PC-3 (cell line): ENCODE measurements at regions not wholly inside any gene's neighbourhood (a gene's known extent, or its start where the extent isn't known, plus 50 kb on each side); places are given as distances from the start of the nearest gene placed in this dataset.
"Not testable (repeated sequence)": the region's sequence is repeated elsewhere in the genome, so short reads cannot be mapped to it uniquely, and the experiment has no call there.

ENCODE experiments used
- ATAC-seq: fragments of 200-7000 bp; cut with Tn5 transposase; 2 replicates; pipeline ENCODE4 v1.9.1; 2020; ENCODE audit warnings: mild to moderate bottlenecking, moderate library complexity
- BruUV-seq: library from RNA; stranded (reverse); fragments of 400-500 nt; replicated peaks from 2 replicates; lab custom pipeline; 2021; lab: Mats Ljungman, UMichigan
- CTCF ChIA-PET: fragments of 300-600 bp; sonication (Branson Sonifier 250); formaldehyde crosslinking; loops from one replicate; lab custom pipeline; 2022; ENCODE audit warnings: antibody characterized with exemption; lab: Charles Lee
- POLR2A ChIA-PET: fragments of 300-600 bp; sonication (Branson Sonifier 250); formaldehyde crosslinking; loops from one replicate; lab custom pipeline; 2022; ENCODE audit warnings: antibody characterized with exemption; ENCODE audit not compliant: unreplicated experiment; lab: Charles Lee
- DNase-seq: peaks from one replicate; pipeline ENCODE4 v3.0.0-alpha.2; 2015
- H2AFZ ChIP-seq: fragments of 300-600 bp; sonication (generic); 2 replicates; pipeline ENCODE4 v1.6.0; 2016; ENCODE audit warnings: antibody characterized with exemption, low read length
- H3F3A ChIP-seq: fragments of 300-600 bp; sonication (generic); one replicate; pipeline ENCODE4 v1.6.0; 2017; ENCODE audit warnings: antibody characterized with exemption, low read length, control low read depth, mild to moderate bottlenecking; ENCODE audit not compliant: unreplicated experiment
- H3K27ac ChIP-seq: fragments of 300-600 bp; sonication (generic); 2 replicates; pipeline ENCODE4 v1.5.1; 2016; ENCODE audit warnings: mild to moderate bottlenecking, low read length
- H3K27me3 ChIP-seq: fragments of 300-600 bp; sonication (generic); 2 replicates; pipeline ENCODE4 v1.6.1; 2016; ENCODE audit warnings: low read length, mixed read lengths
- H3K36me3 ChIP-seq: fragments of 300-600 bp; sonication (generic); 2 replicates; pipeline ENCODE4 v1.6.1; 2016; ENCODE audit warnings: low read depth, mixed run types, low read length, mixed read lengths
- H3K4me1 ChIP-seq: fragments of 300-600 bp; sonication (generic); 2 replicates; pipeline ENCODE4 v1.5.1; 2016; ENCODE audit warnings: low read length; ENCODE audit not compliant: insufficient read depth
- H3K4me2 ChIP-seq: fragments of 300-600 bp; sonication (generic); 2 replicates; pipeline ENCODE4 v1.6.0; 2016; ENCODE audit warnings: low read length
- H3K4me3 ChIP-seq: fragments of 300-600 bp; sonication (generic); 2 replicates; pipeline ENCODE4 v1.5.1; 2016; ENCODE audit warnings: mild to moderate bottlenecking, low read length, mixed read lengths
- H3K79me2 ChIP-seq: fragments of 300-600 bp; sonication (generic); 2 replicates; pipeline ENCODE4 v1.6.1; 2017; ENCODE audit warnings: low read length, mixed read lengths
- H3K9ac ChIP-seq: fragments of 300-600 bp; sonication (generic); 2 replicates; pipeline ENCODE4 v1.6.0; 2016; ENCODE audit warnings: mild to moderate bottlenecking, low read length
- H3K9me2 ChIP-seq: fragments of 300-600 bp; sonication (generic); replicated peaks from 2 replicates; pipeline ENCODE4 v1.6.1; 2016; ENCODE audit warnings: mixed run types, low read length, mixed read lengths
- H3K9me3 ChIP-seq: fragments of 300-600 bp; sonication (generic); 2 replicates; pipeline ENCODE4 v1.6.1; 2016; ENCODE audit warnings: low read length, mixed read lengths
- H4K20me1 ChIP-seq: fragments of 300-600 bp; sonication (generic); 2 replicates; pipeline ENCODE4 v1.6.1; 2016; ENCODE audit warnings: low read length, mixed read lengths
- CTCF ChIP-seq: fragments of 300-600 bp; sonication (generic); conservative IDR thresholded peaks from 2 replicates; pipeline ENCODE4 v1.5.1; 2017; ENCODE audit warnings: antibody characterized with exemption, low read depth, mild to moderate bottlenecking, low read length
- EZH2 ChIP-seq: fragments of 300-600 bp; sonication (generic); IDR thresholded peaks from one replicate; pipeline ENCODE4 v1.6.1; 2017; ENCODE audit warnings: antibody characterized with exemption, mild to moderate bottlenecking, low read length; ENCODE audit not compliant: unreplicated experiment
- EZH2phosphoT487 ChIP-seq: fragments of 300-600 bp; sonication (generic); IDR thresholded peaks from 2 replicates; pipeline ENCODE4 v1.6.1; 2018; ENCODE audit warnings: mild to moderate bottlenecking, antibody characterized with exemption, low read length, borderline replicate concordance
- intact Hi-C: fragments of 100-400 bp; cut with micrococcal nuclease; formaldehyde crosslinking; loops from 2 replicates; pipeline ENCODE4 v1.9.0; 2023

- no peaks in the 10 kb centered on the region for H3K79me2 ChIP-seq
- no peak overlapping the region for H3K4me2 ChIP-seq
- ATAC-seq (no peak), DNase-seq (no peak)
- no peaks in the 10 kb centered on the region for H3K36me3 ChIP-seq
- no peak overlapping the region for H3K4me3 ChIP-seq
- no peaks in the 10 kb centered on the region for H4K20me1 ChIP-seq
- no peaks in the 10 kb centered on the region for H3K9me2 ChIP-seq
- no peaks in the 10 kb centered on the region for H3K4me1 ChIP-seq
- BruUV-seq = no TSS peak
- TF ChIP-seq EZH2 (no peak), CTCF (no peak), EZH2phosphoT487 (no peak)
- no peaks in the 10 kb centered on the region for H3K9me3 ChIP-seq
- H3K27ac ChIP-seq = no peak overlapping the region
- intact Hi-C loops = no loop called here
- H3K9ac ChIP-seq = no peak overlapping the region
- no peak overlapping the region for H2AFZ ChIP-seq
- POLR2A ChIA-PET = no interaction called here
- H3K27me3 ChIP-seq = no peaks in the 10 kb centered on the region
- H3F3A ChIP-seq = no peaks in the 10 kb centered on the region
- CTCF ChIA-PET = no interaction called here
These were observed 200.0 kb downstream of the LIPI start for GRCh38 chr21:14010729-14011128.

GRCh38 chr21:14009990-14010389 lies 200.8 kb downstream of the LIPI start:
- CTCF ChIA-PET = not testable (repeated sequence)

GRCh38 chr21:14009238-14009981 lies 201.3 kb downstream of the LIPI start:
- H3K4me3 ChIP-seq, H2AFZ ChIP-seq, H3K4me2 ChIP-seq, H3K9me2 ChIP-seq, DNase-seq, H3K9me3 ChIP-seq, H3F3A ChIP-seq, H3K27me3 ChIP-seq, H3K79me2 ChIP-seq, H3K9ac ChIP-seq, BruUV-seq, intact Hi-C loops, H3K27ac ChIP-seq, CTCF ChIA-PET, ATAC-seq, H3K36me3 ChIP-seq, POLR2A ChIA-PET, H4K20me1 ChIP-seq, H3K4me1 ChIP-seq: not testable (repeated sequence)

More at GRCh38 chr21:14009990-14010389, 200.8 kb downstream of the LIPI start:
- H3K4me3 ChIP-seq, H3K79me2 ChIP-seq, H3K4me1 ChIP-seq, H3K27me3 ChIP-seq, H3K9ac ChIP-seq, H3K36me3 ChIP-seq, ATAC-seq, intact Hi-C loops, H3K9me3 ChIP-seq, H3K27ac ChIP-seq, BruUV-seq, H2AFZ ChIP-seq, H3K4me2 ChIP-seq, H3F3A ChIP-seq, DNase-seq, H4K20me1 ChIP-seq, POLR2A ChIA-PET, H3K9me2 ChIP-seq: not testable (repeated sequence)

GRCh38 chr21:14008436-14008835 lies 202.3 kb downstream of the LIPI start:
- intact Hi-C loops, H3K79me2 ChIP-seq, H3K27ac ChIP-seq, H3K4me2 ChIP-seq, POLR2A ChIA-PET, BruUV-seq, H3K9me3 ChIP-seq, H3K9me2 ChIP-seq, ATAC-seq, H3F3A ChIP-seq, H3K27me3 ChIP-seq, H3K4me1 ChIP-seq, H3K4me3 ChIP-seq, H4K20me1 ChIP-seq, DNase-seq, H3K36me3 ChIP-seq, H2AFZ ChIP-seq, H3K9ac ChIP-seq, CTCF ChIA-PET: not testable (repeated sequence)

- H3K9ac ChIP-seq, CTCF ChIA-PET, H3K27me3 ChIP-seq, H3K4me2 ChIP-seq, H3K9me3 ChIP-seq, H3K4me3 ChIP-seq, H3K79me2 ChIP-seq, H2AFZ ChIP-seq, H3K4me1 ChIP-seq, H3K27ac ChIP-seq, H3K36me3 ChIP-seq, H4K20me1 ChIP-seq, DNase-seq, H3F3A ChIP-seq, ATAC-seq, BruUV-seq, intact Hi-C loops, POLR2A ChIA-PET, H3K9me2 ChIP-seq: not testable (repeated sequence)
These were observed 202.7 kb downstream of the LIPI start for GRCh38 chr21:14008006-14008405.

GRCh38 chr21:14006144-14006543 lies 204.6 kb downstream of the LIPI start:
- H3F3A ChIP-seq, DNase-seq, CTCF ChIA-PET, H3K9me2 ChIP-seq, intact Hi-C loops, BruUV-seq, H3K27me3 ChIP-seq, H3K4me1 ChIP-seq, H3K9ac ChIP-seq, H3K4me3 ChIP-seq, H3K9me3 ChIP-seq, H4K20me1 ChIP-seq, ATAC-seq, H2AFZ ChIP-seq, H3K4me2 ChIP-seq, POLR2A ChIA-PET, H3K36me3 ChIP-seq, H3K27ac ChIP-seq, H3K79me2 ChIP-seq: not testable (repeated sequence)
